Peyer's patch (tissue), 4 donors: ENCODE measurements at regions not wholly inside any gene's neighbourhood (a gene's known extent, or its start where the extent isn't known, plus 50 kb on each side); places are given as distances from the start of the nearest gene placed in this dataset.

ENCODE experiments used
- DNase-seq, 3 donors: peaks; one replicate each; pipeline ENCODE4 v3.0.0-alpha.2; 2017 to 2019
- H3K27ac ChIP-seq, 4 donors: fragments of 200-600 bp; sonication (generic); one replicate each; pipeline ENCODE4 v1.5.1; 2016 to 2019
- H3K27me3 ChIP-seq, 2 donors: fragments of 200-600 bp; sonication (generic); one replicate each; pipeline ENCODE4 v1.5.1; 2019
- H3K36me3 ChIP-seq, 3 donors: fragments of 200-600 bp; sonication (generic); one replicate each; pipeline ENCODE4 v1.5.1; 2016 to 2019
- H3K4me1 ChIP-seq, 4 donors: fragments of 200-600 bp; sonication (generic); one replicate each; pipeline ENCODE4 v1.5.1; 2016 to 2019
- H3K4me3 ChIP-seq, 4 donors: fragments of 200-600 bp; sonication (generic); 1 replicate in 3 of 4; 2 replicates in 1 of 4; pipeline ENCODE4 v1.5.1; 2016 to 2019; ENCODE audit warnings: mild to moderate bottlenecking in 1 of 4
- H3K9me3 ChIP-seq, 4 donors: fragments of 200-600 bp; sonication (generic); one replicate each; pipeline ENCODE4 v1.5.1; 2016 to 2019; ENCODE audit warnings: mild to moderate bottlenecking in 1 of 4
- CTCF ChIP-seq, 6 experiments: fragments of 450-650 bp in 4 of 6; fragments of 200-600 bp in 2 of 6; sonication (generic) in 1 of 6; IDR thresholded peaks; one replicate each; pipeline ENCODE4 v1.5.1; 2017 to 2019; ENCODE audit warnings: antibody characterized with exemption in 6 of 6, mild to moderate bottlenecking in 3 of 6, moderate library complexity in 1 of 6
- POLR2A ChIP-seq, 2 donors: fragments of 450-650 bp; IDR thresholded peaks; one replicate each; pipeline ENCODE4 v1.5.1; 2017; ENCODE audit warnings: antibody characterized with exemption in 2 of 2, mild to moderate bottlenecking in 2 of 2, moderate library complexity in 2 of 2

GRCh38 chr4:181701894-181702293, 541.3 kb upstream of the TENM3 start:
- Histone ChIP-seq H3K36me3 (no peaks in the 10 kb centered on the region), H3K4me3 (no peak overlapping the region), H3K4me1 (no peaks in the 10 kb centered on the region), H3K27me3 (no peaks in the 10 kb centered on the region), H3K9me3 (no peaks in the 10 kb centered on the region), H3K27ac (no peak overlapping the region)
- TF ChIP-seq POLR2A (IDR thresholded peaks at IDR 0.05) = no peak
- TF ChIP-seq CTCF (IDR thresholded peaks at IDR 0.05) = no peak
- DNase-seq = no peak

- Histone ChIP-seq H3K36me3 (no peaks in the 10 kb centered on the region), H3K27ac (no peak overlapping the region), H3K4me3 (no peak overlapping the region), H3K27me3 (no peaks in the 10 kb centered on the region), H3K4me1 (no peaks in the 10 kb centered on the region), H3K9me3 (no peaks in the 10 kb centered on the region)
- DNase-seq = no peak
- no peak for TF ChIP-seq CTCF (IDR thresholded peaks at IDR 0.05)
- TF ChIP-seq POLR2A (IDR thresholded peaks at IDR 0.05) = no peak
These were observed 540.2 kb upstream of the TENM3 start for GRCh38 chr4:181702864-181703495.

- H3K4me3 ChIP-seq = no peak overlapping the region
- no peaks in the 10 kb centered on the region for H3K9me3 ChIP-seq
- DNase-seq = no peak
- no peaks in the 10 kb centered on the region for H3K4me1 ChIP-seq
- TF ChIP-seq POLR2A (IDR thresholded peaks at IDR 0.05) (no peak), CTCF (IDR thresholded peaks at IDR 0.05) (no peak)
- no peaks in the 10 kb centered on the region for H3K27me3 ChIP-seq
- H3K27ac ChIP-seq = no peak overlapping the region
- H3K36me3 ChIP-seq = no peaks in the 10 kb centered on the region
These were observed 533.1 kb upstream of the TENM3 start for GRCh38 chr4:181710143-181710542.

GRCh38 chr4:181711387-181711786, 531.8 kb upstream of the TENM3 start:
- no peak for DNase-seq
- H3K4me3 ChIP-seq = no peak overlapping the region
- no peak overlapping the region for H3K27ac ChIP-seq
- no peaks in the 10 kb centered on the region for H3K9me3 ChIP-seq
- H3K36me3 ChIP-seq = no peaks in the 10 kb centered on the region
- TF ChIP-seq CTCF (IDR thresholded peaks at IDR 0.05) (no peak), POLR2A (IDR thresholded peaks at IDR 0.05) (no peak)
- H3K27me3 ChIP-seq = no peaks in the 10 kb centered on the region
- no peaks in the 10 kb centered on the region for H3K4me1 ChIP-seq

- Histone ChIP-seq H3K36me3 (no peaks in the 10 kb centered on the region), H3K27ac (no peak overlapping the region), H3K9me3 (no peaks in the 10 kb centered on the region), H3K4me3 (no peak overlapping the region), H3K27me3 (no peaks in the 10 kb centered on the region), H3K4me1 (no peaks in the 10 kb centered on the region)
- TF ChIP-seq CTCF (IDR thresholded peaks at IDR 0.05) = no peak
- TF ChIP-seq POLR2A (IDR thresholded peaks at IDR 0.05) = no peak
- DNase-seq = no peak
These were observed 514.8 kb upstream of the TENM3 start for GRCh38 chr4:181728305-181728966.
